ENCODE measurements at regions not wholly inside any gene's neighbourhood (a gene's known extent, or its start where the extent isn't known, plus 50 kb on each side); places are given as distances from the start of the nearest gene placed in this dataset.

GRCh38 chr14:101282418-101282817 lies 278.9 kb upstream of the DIO3 start:
- no peak overlapping the region for H3K4me2 ChIP-seq (ENCODE audit: low read length)
- no peak overlapping the region for H3K27ac ChIP-seq (ENCODE audit: low read length)
- no peaks in the 10 kb centered on the region for H3K36me3 ChIP-seq (ENCODE audit: insufficient read depth, low read length)
- no peaks in the 10 kb centered on the region for H3K9me2 ChIP-seq (ENCODE audit: insufficient read depth, low read length)
- H2AFZ ChIP-seq (ENCODE audit: low read depth, low read length), result no peak overlapping the region
- no peaks in the 10 kb centered on the region for H3K79me2 ChIP-seq (replicated peaks; ENCODE audit: insufficient read depth, low read length)
- H3K9ac ChIP-seq (ENCODE audit: low read length), result no peak overlapping the region
- H4K20me1 ChIP-seq (ENCODE audit: insufficient read depth), result no peaks in the 10 kb centered on the region
- H3K9me3 ChIP-seq (ENCODE audit: low read length), result no peaks in the 10 kb centered on the region
- no peaks in the 10 kb centered on the region for H3K27me3 ChIP-seq (ENCODE audit: insufficient read depth, low read depth, low read length)
- no peaks in the 10 kb centered on the region for H3F3A ChIP-seq (ENCODE audit: insufficient read depth, low read length, poor library complexity, severe bottlenecking)
- no peak overlapping the region for H3K4me3 ChIP-seq (ENCODE audit: low read length)
- TF ChIP-seq MXI1 (conservative IDR thresholded peaks at IDR 0.05; ENCODE audit: poor library complexity, severe bottlenecking) (no peak), TAF1 (IDR thresholded peaks at IDR 0.05; ENCODE audit: low read depth) (no peak), EZH2 (IDR thresholded peaks at IDR 0.05; ENCODE audit: borderline replicate concordance, insufficient read depth, low read length, poor library complexity, severe bottlenecking) (no peak), RAD21 (conservative IDR thresholded peaks at IDR 0.05) (no peak), CTCF (IDR thresholded peaks at IDR 0.05; ENCODE audit: poor library complexity, severe bottlenecking) (no peak), EP300 (conservative IDR thresholded peaks at IDR 0.05; ENCODE audit: poor library complexity, severe bottlenecking) (no peak), SMC3 (conservative IDR thresholded peaks at IDR 0.05; ENCODE audit: poor library complexity) (no peak), POLR2AphosphoS5 (IDR thresholded peaks at IDR 0.05) (no peak), REST (IDR thresholded peaks at IDR 0.05; ENCODE audit: borderline replicate concordance) (no peak)

- no peaks in the 10 kb centered on the region for H3K9me3 ChIP-seq (ENCODE audit: low read length)
- no peak overlapping the region for H2AFZ ChIP-seq (ENCODE audit: low read depth, low read length)
- H3K79me2 ChIP-seq (replicated peaks; ENCODE audit: insufficient read depth, low read length), result no peaks in the 10 kb centered on the region
- no peak overlapping the region for H3K4me2 ChIP-seq (ENCODE audit: low read length)
- no peaks in the 10 kb centered on the region for H3F3A ChIP-seq (ENCODE audit: insufficient read depth, low read length, poor library complexity, severe bottlenecking)
- no peak overlapping the region for H3K9ac ChIP-seq (ENCODE audit: low read length)
- TF ChIP-seq TAF1 (IDR thresholded peaks at IDR 0.05; ENCODE audit: low read depth) (no peak), REST (IDR thresholded peaks at IDR 0.05; ENCODE audit: borderline replicate concordance) (no peak), EP300 (conservative IDR thresholded peaks at IDR 0.05; ENCODE audit: poor library complexity, severe bottlenecking) (no peak), MXI1 (conservative IDR thresholded peaks at IDR 0.05; ENCODE audit: poor library complexity, severe bottlenecking) (no peak), CTCF (IDR thresholded peaks at IDR 0.05; ENCODE audit: poor library complexity, severe bottlenecking) (no peak)
- no peak overlapping the region for H3K4me3 ChIP-seq (ENCODE audit: low read length)
- no peaks in the 10 kb centered on the region for H3K27me3 ChIP-seq (ENCODE audit: insufficient read depth, low read depth, low read length)
- H4K20me1 ChIP-seq (ENCODE audit: insufficient read depth), result no peaks in the 10 kb centered on the region
- no peaks in the 10 kb centered on the region for H3K36me3 ChIP-seq (ENCODE audit: insufficient read depth, low read length)
- H3K27ac ChIP-seq (ENCODE audit: low read length), result no peak overlapping the region
- H3K9me2 ChIP-seq (ENCODE audit: insufficient read depth, low read length), result no peaks in the 10 kb centered on the region
Observed at GRCh38 chr14:101284711-101285110, 276.6 kb upstream of the DIO3 start.

Measured in neural cell (in vitro differentiated cells).